GM23248 (cell line): ENCODE measurements at regions not wholly inside any gene's neighbourhood (a gene's known extent, or its start where the extent isn't known, plus 50 kb on each side); places are given as distances from the start of the nearest gene placed in this dataset.

ENCODE experiments used
- EZH2 ChIP-seq: fragments of 200-600 bp; sonication (generic); IDR thresholded peaks from 2 replicates; pipeline ENCODE4 v1.6.1; 2018; ENCODE audit warnings: antibody characterized with exemption, mild to moderate bottlenecking; ENCODE audit not compliant: insufficient read depth, poor library complexity, severe bottlenecking
- EZH2phosphoT487 ChIP-seq: fragments of 200-600 bp; sonication (generic); IDR thresholded peaks from 2 replicates; pipeline ENCODE4 v1.6.1; 2018; ENCODE audit warnings: antibody characterized with exemption, moderate library complexity, mild to moderate bottlenecking, low read depth; ENCODE audit not compliant: insufficient read depth

- TF ChIP-seq EZH2 (no peak), EZH2phosphoT487 (no peak)
Observed at GRCh38 chr14:87810711-87811110, 182.3 kb downstream of the GALC start.
